NCI-H2029 treated with DMSO at 0.1 percent for 48 hours (cell line): ENCODE measurements at regions not wholly inside any gene's neighbourhood (a gene's known extent, or its start where the extent isn't known, plus 50 kb on each side); places are given as distances from the start of the nearest gene placed in this dataset.

Experiments used
- DNase-seq: peaks from one replicate; lab custom pipeline; 2025; lab: John Stamatoyannopoulos, UW

DNA sequence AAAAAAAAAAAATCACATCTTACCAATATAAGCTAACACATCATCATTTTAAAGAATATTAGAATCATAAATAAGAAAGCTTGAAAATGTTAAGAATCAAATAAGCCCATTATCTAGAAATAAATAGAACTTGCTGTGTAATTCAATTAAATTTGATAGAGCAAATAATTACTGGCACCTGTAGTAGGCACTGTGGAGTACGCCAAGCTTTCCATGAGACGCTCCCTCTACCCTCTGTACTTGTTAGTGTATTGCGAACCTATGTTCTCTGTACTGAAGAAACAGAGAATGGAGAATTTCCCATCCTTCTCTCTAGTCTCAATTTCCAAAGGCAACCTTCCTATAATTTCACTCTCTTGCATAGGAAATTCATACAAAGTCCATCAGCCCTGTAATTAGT is 61.7 kb upstream of the HAND2 start:
- no peak for DNase-seq

DNA sequence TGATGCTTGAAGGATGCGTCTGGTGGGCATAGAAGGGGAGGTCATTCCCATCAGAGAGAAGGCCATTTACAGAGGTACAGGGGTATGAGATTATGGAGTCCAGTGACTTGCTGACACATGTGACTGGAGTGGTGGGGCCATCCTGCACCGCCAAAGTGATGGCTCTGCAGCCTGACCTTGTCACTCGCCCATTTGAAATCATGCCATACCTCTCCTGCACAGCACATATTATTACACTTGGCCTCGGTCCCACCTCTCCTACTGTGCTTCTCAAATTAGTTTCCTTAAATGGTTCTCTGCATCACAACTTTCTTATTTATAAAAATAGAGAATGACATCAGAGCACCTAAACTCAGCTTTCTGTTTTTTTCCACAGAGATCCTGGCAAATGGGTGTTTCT is 60.7 kb upstream of the HAND2 start:
- DNase-seq = no peak

DNA sequence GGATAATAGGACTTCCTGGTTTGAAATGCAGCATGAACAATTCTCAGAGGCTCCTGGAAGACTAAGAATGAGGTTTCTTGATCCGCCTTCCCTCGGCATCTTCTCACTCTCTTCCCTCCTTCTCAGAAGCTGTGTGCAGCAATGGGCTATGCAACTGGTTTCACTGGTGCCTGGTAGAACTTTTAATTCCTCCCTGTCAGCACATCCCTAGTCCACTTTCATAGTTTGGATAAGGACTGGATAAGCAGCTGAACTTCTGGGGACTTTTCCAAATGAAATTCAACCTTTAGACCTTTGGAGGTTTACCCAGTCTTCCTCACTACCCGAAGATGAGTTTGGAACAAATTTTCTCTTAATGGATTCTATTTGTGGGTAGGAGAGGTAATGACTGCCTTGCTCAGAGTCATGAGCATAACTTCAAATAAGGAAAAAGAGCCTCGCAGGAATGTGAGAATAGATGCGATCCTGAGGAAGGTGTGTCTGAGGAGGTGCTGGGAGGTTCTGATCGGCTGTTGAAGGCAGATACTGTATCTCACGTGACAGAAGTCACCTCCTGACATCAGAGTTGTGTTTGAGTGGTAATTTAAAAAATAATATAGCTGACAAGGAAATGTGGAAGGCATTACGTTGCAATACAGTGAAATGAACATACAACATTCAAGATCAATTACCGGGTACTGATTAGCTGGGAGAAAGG is 56.0 kb upstream of the HAND2 start:
- no peak for DNase-seq

DNA sequence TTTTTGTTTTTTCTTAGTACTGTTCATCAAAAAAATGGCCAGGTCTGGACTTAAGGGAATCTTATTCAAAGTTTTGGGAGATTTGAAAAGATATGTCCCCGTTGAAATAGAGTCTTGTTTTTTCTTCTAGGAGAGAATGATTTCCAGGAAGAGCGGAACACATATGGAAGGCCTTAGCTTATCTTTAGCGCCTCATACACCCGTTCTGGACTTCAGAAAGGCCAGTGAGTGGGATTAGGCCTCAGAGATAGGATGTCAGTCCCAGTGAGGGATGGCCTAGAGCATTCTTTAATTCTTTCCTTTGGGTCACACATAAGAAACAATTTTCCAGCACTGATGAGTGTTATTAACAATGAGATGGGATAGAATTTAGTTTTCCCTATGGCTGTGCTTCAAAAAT is 54.5 kb upstream of the HAND2 start:
- no peak for DNase-seq
